HG02938 (cell line): ENCODE measurements at regions not wholly inside any gene's neighbourhood (a gene's known extent, or its start where the extent isn't known, plus 50 kb on each side); places are given as distances from the start of the nearest gene placed in this dataset.

ENCODE experiments used
- ATAC-seq: cut with Tn5 transposase; IDR thresholded peaks from one replicate; pipeline ENCODE4 v1.9.1; 2021; ENCODE audit warnings: mild to moderate bottlenecking, moderate library complexity; ENCODE audit not compliant: unreplicated experiment

GRCh38 chr15:26477044-26477443 is 295.8 kb downstream of the GABRB3 start:
- no peak for ATAC-seq

- ATAC-seq: no peak
These were observed 297.3 kb downstream of the GABRB3 start for GRCh38 chr15:26475554-26475953.

DNA sequence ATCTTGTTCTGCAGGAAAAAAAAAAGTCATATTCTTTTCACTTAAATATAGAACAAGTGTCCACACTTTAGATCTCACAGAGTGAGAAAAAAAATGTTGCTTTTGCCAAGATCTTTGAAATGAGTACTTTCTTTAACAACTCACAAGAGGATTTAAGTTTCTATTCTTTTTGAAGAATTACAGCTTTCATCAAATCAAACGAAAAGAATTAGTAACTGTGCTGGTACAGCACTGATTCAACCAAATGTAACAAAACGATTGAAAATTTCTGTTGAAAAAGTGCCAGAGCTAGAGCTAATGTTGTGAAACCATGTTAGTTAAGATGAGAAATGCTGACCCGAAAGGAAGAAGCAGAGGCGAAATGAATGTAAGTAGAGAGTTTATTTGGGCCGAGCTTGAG is 300.2 kb downstream of the GABRB3 start:
- no peak for ATAC-seq

DNA sequence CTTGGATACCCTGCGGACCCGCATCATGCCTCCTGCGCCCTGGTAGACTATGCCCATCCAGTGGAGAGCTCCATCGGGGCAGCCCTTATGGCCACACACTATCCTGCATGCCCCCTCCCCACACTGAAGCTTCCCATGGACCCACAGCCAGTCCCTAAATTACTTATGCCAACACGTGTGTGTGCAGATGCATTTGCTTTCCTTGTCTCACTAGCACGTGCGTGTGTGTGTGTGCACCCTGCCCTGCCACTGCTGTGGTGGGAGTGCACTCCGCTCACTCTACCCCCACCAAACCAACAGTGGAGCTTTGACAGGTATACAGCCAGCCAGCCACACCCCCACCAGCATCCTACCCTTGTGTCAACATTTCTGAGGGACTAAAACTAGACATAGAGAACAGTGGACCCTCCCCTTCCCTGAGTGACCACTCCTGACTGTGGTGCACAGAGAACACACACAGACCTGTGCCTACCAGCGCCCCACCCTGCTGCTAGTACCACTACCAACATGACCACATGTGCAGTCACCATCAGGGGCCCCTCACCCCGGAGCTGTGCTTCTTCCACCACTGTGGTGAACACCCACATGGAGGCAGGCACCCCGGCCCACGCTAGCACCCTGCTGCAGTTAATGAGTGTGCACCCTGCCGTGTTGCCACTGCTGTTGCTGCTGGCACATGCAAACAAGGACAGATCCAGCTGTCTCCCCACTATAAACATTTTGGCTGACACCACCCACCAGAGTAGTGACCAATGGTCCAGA is 310.8 kb downstream of the GABRB3 start:
- ATAC-seq: no peak

DNA sequence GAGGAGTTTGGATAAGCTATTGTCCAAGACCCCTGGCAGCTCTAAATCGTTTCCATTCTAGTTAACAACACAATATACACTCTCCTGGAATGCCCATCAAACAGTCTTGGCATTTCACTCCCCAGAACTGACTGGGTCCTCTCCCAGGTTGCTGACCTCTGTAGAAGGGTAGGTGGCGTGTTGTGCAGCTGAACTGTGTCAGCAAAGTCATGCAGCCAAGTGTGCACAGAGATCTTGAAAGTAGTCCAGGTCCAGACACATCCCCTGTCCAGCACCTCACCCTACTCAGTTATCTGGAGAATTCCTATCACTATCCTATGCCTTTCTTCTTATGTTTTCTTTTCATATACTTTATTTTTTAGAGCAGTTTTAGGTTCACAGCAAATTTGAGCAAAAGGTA is 312.7 kb downstream of the GABRB3 start:
- ATAC-seq: no peak

DNA sequence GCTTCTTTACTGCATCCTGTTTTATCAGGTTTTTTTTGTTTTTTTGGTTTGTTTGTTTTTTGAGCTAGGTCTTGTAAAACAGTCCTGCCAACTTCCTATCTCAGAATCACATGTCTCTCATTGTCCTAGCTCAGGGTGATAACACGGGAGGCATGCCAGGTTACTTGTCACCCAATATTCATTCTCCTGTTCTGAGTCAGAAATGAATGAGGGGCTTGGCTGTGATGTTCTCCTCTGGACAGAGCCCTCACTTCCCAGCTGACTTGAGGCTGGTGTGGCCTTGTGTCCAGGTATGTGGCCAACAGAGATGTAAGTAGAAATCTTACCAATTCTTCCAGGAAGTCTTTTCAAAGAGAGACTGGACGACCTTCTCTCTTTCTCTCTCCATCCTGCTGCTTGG is 317.0 kb downstream of the GABRB3 start:
- no peak for ATAC-seq

DNA sequence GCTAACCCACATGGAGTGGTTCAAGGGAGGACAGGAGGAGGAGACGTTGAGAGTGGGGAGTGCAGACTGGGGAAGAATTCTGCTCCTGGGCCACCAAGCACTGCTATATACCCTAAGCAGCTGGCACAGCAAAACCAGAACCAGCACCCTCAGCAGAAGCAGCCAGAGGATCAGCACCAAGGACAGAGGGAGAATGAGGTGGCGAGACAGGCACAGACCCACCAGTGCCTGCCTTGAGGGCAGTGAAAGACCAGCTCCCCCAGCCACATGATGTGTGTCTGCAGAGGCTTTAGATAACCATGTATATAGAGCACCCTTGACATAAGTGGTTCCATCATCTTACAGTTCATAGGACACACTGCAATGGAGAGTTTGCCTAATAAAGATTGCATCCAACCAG is 319.0 kb downstream of the GABRB3 start:
- no peak for ATAC-seq

DNA sequence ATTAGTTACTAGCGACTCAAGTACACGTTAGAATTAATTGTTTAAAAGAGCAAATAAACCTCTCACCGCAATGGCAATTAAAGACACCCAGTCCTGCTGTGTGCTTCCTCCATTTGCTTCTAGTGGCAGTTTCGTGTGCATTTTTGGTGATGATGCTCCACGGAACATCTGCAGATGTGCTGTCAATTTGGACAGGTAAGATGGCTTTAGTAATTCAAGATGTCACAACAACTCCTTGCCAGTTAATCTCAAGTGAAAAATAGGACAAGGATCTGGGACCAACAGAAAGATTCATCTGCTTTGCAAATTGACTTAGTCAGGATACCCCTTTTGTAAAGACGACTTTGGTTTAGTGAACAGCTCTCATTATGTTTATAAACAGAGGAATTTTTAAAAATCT is 320.9 kb downstream of the GABRB3 start:
- ATAC-seq: no peak

DNA sequence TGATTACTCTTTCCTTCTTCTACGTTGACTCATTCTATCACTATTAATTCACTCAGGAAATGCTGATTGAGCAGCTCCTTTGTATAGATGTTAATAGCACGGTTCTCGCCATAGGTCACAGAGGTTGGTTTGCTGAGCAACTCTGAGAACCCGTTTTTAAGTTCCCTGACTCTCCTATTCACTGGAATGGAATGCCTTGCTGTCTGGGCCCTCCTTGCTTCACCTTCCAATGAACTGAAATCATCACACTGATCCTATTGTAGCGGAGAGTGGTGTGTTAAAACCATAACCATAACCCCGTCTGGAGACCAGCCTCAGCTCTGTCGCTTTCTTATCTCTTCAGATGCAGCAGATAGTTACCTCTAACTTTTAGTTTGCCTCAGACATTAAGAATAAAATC is 323.6 kb downstream of the GABRB3 start:
- ATAC-seq: no peak

- ATAC-seq: no peak
These were observed 329.5 kb downstream of the GABRB3 start for GRCh38 chr15:26443321-26443720.

DNA sequence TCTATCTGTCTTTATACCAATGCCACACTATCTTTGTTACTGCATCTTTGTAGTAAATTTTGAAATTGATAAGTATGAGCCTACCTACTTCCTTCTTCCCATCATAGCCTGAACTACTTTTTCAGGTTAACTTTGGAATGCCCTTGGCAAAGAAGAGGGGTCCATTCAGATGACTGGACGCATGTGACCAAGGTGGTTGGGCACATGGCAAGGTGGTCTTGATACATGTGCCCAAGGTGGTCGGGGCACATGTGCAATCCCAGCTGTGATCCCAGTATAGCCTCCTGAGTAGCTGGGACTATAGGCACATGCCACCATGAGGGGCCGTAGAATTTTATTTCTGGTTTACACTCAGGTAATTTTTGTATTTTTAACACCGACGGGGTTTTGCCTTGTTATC is 330.2 kb downstream of the GABRB3 start:
- no peak for ATAC-seq

DNA sequence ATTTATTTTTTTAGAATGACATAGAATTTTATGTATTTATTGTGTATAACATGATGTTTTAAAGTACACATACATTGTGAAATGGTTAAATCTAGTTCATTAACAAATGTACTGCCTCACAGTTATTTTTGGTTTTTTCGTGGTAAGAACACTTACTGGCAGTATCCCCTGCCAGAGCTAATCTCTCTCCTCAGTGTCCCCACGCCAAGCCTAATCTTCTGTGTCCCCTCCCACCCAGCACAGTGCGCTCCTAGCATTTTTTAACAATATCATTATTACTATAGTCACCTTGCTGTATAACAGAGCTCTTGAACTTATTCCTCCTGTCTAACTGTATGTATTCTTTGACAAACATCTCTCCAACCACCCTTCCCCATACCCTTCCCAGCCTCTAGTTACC is 333.2 kb downstream of the GABRB3 start:
- ATAC-seq: no peak

- ATAC-seq: no peak
These were observed 334.1 kb downstream of the GABRB3 start for GRCh38 chr15:26438718-26439117.

DNA sequence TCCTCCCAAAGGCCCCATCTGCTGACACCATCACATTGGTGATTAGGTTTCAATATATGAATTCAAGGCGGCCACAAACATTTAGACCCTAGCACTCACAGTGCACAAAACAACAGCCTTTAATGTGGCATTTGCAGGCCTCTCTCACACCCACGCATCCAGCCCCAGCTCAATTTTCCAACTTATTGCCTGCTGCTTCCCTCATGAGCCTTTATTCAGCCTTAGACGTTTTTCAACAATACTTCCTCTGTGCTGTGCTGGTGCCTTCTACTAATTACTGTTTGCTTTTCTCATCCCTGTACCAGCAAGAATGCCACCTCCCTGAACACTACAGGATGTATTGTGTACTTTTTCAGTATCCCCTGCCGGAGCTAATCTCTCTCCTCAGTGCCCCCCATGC is 334.6 kb downstream of the GABRB3 start:
- ATAC-seq: no peak

- no peak for ATAC-seq
These were observed 339.0 kb downstream of the GABRB3 start for GRCh38 chr15:26433818-26434217.

GRCh38 chr15:26433060-26433459 is 339.8 kb downstream of the GABRB3 start:
- no peak for ATAC-seq

DNA sequence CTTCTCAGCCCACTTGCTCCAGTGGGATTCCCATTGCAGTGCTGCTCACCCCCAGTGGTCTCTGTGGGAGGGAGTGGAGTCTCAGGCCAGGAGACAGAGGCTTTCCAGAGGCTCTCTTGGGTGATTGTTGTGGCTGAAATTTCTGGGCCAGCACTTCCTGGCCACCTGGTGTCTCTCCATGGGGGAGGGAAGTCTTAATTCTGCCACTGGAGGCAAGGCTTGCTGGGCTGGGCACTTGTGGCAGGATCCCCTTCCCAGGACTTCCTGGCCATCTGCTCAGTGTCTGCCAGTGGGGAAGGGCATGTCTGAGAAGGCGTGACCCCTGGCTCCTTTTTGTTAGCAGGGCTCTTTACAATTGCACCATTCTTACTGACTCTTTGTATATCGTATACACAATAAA is 351.8 kb downstream of the GABRB3 start:
- no peak for ATAC-seq

DNA sequence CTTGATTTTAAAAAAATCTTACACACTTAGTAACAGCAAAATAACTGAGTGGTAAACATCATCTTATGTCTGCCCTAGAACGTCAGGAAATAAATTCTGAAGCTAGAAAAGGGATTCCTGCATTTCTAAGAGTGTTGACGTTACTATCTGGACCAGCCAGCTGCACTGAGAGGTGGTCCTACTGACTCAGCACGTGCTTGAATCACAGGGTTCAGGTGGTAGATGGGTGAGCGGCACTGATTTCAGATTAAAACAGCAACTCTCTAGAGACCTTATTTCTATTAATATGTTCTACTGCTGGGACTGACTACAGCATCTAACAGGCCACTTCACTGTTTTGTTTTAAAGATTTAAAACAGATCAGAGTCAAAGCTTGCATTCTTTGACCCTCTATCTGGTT is 377.2 kb downstream of the GABRB3 start:
- no peak for ATAC-seq

GRCh38 chr15:26394801-26395200 is 378.1 kb downstream of the GABRB3 start:
- ATAC-seq: no peak

DNA sequence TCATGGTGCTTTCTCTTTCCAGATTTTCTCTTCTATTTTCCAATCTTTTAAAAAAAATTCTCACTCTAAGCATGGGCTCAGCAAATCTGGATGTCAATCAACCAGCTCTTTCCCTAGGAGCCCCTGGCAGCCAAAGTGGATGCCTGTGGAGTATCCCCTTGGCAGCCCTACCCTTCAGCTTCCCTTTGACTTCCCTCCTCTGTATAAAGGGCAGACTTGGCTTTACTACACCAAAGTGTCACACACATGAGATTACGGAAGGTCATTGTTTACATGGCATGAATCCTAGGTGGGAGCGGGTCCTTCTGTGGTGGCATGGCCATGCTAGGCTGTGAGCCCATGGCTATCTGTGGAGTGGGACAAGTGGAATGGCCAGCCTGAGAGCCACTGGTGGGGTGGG is 379.9 kb downstream of the GABRB3 start:
- no peak for ATAC-seq

DNA sequence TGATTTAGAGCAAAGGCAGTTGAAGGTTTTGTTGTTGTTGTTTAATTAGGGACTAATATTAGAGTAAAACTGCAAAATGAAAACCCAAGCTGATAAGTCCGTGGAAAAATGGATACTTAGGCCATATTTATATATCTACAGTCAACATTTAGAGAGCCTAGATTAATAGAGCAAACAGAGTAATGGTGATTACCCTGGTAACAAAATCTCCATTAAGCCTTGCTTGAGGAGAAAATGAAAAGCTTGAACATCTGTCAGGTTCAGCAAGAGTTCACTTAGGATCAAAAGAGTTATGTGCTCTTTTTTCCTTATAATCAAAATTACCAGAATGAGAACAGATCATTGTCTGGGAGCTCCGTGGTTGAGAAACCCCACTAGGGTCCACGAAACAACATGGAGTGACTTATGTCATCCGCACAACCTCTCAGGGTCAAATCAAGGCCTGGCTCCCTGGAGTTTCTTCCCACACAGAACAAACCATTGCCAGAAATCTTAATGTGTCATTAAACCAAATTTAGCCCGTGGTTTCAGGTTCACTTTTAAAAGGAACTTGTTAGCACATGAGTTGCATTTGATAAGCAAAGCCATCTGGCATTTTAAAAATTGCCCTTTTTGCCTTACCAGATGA is 381.2 kb downstream of the GABRB3 start:
- no peak for ATAC-seq

DNA sequence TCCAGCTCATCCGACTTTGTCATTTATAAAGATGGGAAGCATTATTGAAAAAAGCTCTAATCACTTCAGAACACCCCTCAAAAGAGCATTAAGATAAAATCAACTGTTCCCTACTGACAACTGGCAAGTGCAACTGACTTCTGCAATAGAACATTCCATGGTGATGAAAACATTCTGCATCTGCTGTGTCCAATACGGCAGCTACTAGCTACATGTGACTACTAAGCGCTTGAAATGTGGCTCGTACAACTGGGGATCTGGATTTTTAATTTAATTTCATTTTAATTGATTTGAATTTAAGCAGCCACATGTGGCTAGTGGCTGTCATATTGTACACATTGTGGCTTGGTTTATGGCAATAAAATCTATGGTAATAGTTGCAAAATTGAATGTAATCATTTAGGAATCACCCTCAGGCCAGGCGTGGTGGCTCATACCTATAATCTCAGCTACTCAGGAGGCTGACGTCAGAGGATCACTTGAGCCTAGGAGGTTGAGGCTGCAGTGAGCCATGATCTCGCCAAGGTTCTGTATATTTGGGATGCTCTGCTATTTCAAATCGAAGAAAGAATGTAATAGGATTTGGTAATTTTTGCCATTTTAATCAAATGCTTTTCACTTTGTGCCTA is 390.3 kb downstream of the GABRB3 start:
- ATAC-seq: no peak
